DOHH2 (cell line): ENCODE measurements at regions not wholly inside any gene's neighbourhood (a gene's known extent, or its start where the extent isn't known, plus 50 kb on each side); places are given as distances from the start of the nearest gene placed in this dataset.

Source experiments
- H3F3A ChIP-seq: fragments of 200-600 bp; sonication (generic), shearing (Covaris generic); 2 replicates; pipeline ENCODE4 v1.6.0; 2016; ENCODE audit warnings: antibody characterized with exemption, mild to moderate bottlenecking; ENCODE audit not compliant: control insufficient read depth, insufficient read depth
- H3K27ac ChIP-seq: fragments of 200-600 bp; sonication (generic); 2 replicates; pipeline ENCODE4 v1.5.1; 2014; ENCODE audit warnings: low read depth, mild to moderate bottlenecking, low read length, moderate library complexity
- H3K27me3 ChIP-seq: fragments of 200-600 bp; sonication (generic); 2 replicates; pipeline ENCODE4 v1.6.1; 2014; ENCODE audit warnings: mild to moderate bottlenecking, low read length, mixed read lengths; ENCODE audit not compliant: control insufficient read depth
- H3K36me3 ChIP-seq: fragments of 200-600 bp; sonication (generic); 2 replicates; pipeline ENCODE4 v1.6.1; 2014; ENCODE audit warnings: mild to moderate bottlenecking, low read length, moderate library complexity, mixed read lengths; ENCODE audit not compliant: control insufficient read depth
- H3K4me1 ChIP-seq: fragments of 200-600 bp; sonication (generic); 2 replicates; pipeline ENCODE4 v1.6.1; 2014; ENCODE audit warnings: mild to moderate bottlenecking, low read length, mixed read lengths; ENCODE audit not compliant: control insufficient read depth
- H3K4me2 ChIP-seq: fragments of 200-600 bp; sonication (generic); 2 replicates; pipeline ENCODE4 v1.6.0; 2014; ENCODE audit warnings: mild to moderate bottlenecking, low read length, moderate library complexity
- H3K4me3 ChIP-seq: fragments of 200-600 bp; sonication (generic); 2 replicates; pipeline ENCODE4 v1.5.1; 2014; ENCODE audit warnings: mild to moderate bottlenecking, low read length, mixed read lengths
- H3K79me2 ChIP-seq: fragments of 200-600 bp; sonication (generic); 2 replicates; pipeline ENCODE4 v1.6.1; 2014; ENCODE audit warnings: mild to moderate bottlenecking, low read length, mixed read lengths; ENCODE audit not compliant: control insufficient read depth
- H3K9me2 ChIP-seq: fragments of 200-600 bp; sonication (generic); replicated peaks from 2 replicates; pipeline ENCODE4 v1.6.1; 2014; ENCODE audit warnings: mild to moderate bottlenecking, low read length, mixed read lengths; ENCODE audit not compliant: control insufficient read depth
- H3K9me3 ChIP-seq: fragments of 200-600 bp; sonication (generic); 2 replicates; pipeline ENCODE4 v1.6.1; 2014; ENCODE audit warnings: antibody characterized with exemption, low read length, mixed read lengths; ENCODE audit not compliant: control insufficient read depth, insufficient read depth
- H4K20me1 ChIP-seq: fragments of 200-600 bp; sonication (generic); 2 replicates; pipeline ENCODE4 v1.6.0; 2014; ENCODE audit warnings: low read depth, mild to moderate bottlenecking, antibody characterized with exemption, low read length, moderate library complexity; ENCODE audit not compliant: control insufficient read depth, insufficient read depth
- EZH2phosphoT487 ChIP-seq: fragments of 200-600 bp; sonication (generic); IDR thresholded peaks from 2 replicates; pipeline ENCODE4 v1.6.1; 2017; ENCODE audit warnings: borderline replicate concordance, mild to moderate bottlenecking, antibody characterized with exemption, low read length, moderate library complexity, mixed read lengths
- TF ChIP-seq, protein P1 (sequence below): fragments of 200-600 bp; sonication (generic); IDR thresholded peaks from one replicate; pipeline ENCODE4 v1.5.1; 2014; ENCODE audit warnings: antibody characterized with exemption, mild to moderate bottlenecking, low read depth, low read length; ENCODE audit not compliant: poor library complexity, severe bottlenecking

DNA sequence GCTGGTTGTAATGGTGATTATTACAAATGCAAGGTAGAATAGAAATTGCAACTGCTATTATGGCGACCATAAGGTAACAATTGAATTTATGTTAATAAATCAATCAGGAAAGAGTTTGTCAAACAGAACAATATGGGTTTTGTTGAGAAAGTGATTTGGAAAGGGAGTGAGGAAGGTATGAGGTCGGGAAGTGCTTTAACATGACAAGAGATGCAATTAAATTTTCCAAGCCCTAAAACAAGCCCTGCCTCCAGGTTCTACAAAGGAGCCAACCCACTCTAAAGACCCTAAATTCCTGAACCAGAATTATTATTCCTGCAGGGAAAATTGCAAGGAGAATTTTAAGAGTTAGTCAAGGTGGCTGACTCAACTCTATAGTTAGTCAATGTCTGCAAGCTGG, 363.7 kb downstream of the BMPER start:
- Histone ChIP-seq H3F3A (no peaks in the 10 kb centered on the region), H3K27ac (no peak overlapping the region), H3K4me1 (no peaks in the 10 kb centered on the region), H3K4me2 (no peak overlapping the region), H4K20me1 (no peaks in the 10 kb centered on the region), H3K27me3 (no peaks in the 10 kb centered on the region), H3K4me3 (no peak overlapping the region), H3K79me2 (no peaks in the 10 kb centered on the region), H3K36me3 (no peaks in the 10 kb centered on the region), H3K9me3 (no peaks in the 10 kb centered on the region), H3K9me2 (no peaks in the 10 kb centered on the region)
- TF ChIP-seq, protein P1, sequence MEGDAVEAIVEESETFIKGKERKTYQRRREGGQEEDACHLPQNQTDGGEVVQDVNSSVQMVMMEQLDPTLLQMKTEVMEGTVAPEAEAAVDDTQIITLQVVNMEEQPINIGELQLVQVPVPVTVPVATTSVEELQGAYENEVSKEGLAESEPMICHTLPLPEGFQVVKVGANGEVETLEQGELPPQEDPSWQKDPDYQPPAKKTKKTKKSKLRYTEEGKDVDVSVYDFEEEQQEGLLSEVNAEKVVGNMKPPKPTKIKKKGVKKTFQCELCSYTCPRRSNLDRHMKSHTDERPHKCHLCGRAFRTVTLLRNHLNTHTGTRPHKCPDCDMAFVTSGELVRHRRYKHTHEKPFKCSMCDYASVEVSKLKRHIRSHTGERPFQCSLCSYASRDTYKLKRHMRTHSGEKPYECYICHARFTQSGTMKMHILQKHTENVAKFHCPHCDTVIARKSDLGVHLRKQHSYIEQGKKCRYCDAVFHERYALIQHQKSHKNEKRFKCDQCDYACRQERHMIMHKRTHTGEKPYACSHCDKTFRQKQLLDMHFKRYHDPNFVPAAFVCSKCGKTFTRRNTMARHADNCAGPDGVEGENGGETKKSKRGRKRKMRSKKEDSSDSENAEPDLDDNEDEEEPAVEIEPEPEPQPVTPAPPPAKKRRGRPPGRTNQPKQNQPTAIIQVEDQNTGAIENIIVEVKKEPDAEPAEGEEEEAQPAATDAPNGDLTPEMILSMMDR = no peak
- no peak for TF ChIP-seq EZH2phosphoT487

DNA sequence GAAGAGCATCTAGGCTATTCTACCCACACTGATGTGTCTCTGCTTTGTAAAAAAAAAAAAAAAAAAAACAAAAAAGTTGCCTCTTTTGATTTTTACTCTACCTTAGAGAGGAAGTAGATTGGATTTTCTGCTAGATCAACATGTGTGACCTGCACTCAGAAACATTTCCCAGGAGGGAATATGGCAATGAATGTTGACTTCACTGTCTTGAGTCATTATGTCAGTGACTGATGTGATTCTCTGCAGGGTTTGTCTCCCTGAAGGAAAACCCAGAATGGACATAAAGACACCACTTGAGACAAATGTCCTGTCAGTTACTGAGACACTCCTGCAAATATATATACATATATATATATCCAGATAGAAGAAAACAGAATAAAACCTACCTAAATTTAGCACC, 370.3 kb downstream of the BMPER start:
- H3K79me2 ChIP-seq = no peaks in the 10 kb centered on the region
- no peaks in the 10 kb centered on the region for H3K9me2 ChIP-seq
- no peaks in the 10 kb centered on the region for H3K4me1 ChIP-seq
- no peaks in the 10 kb centered on the region for H3F3A ChIP-seq
- no peak for TF ChIP-seq EZH2phosphoT487
- TF ChIP-seq, protein P1 = no peak
- H3K36me3 ChIP-seq = no peaks in the 10 kb centered on the region
- no peak overlapping the region for H3K4me3 ChIP-seq
- H4K20me1 ChIP-seq = no peaks in the 10 kb centered on the region
- no peak overlapping the region for H3K4me2 ChIP-seq
- H3K9me3 ChIP-seq = no peaks in the 10 kb centered on the region
- no peak overlapping the region for H3K27ac ChIP-seq
- H3K27me3 ChIP-seq = no peaks in the 10 kb centered on the region

DNA sequence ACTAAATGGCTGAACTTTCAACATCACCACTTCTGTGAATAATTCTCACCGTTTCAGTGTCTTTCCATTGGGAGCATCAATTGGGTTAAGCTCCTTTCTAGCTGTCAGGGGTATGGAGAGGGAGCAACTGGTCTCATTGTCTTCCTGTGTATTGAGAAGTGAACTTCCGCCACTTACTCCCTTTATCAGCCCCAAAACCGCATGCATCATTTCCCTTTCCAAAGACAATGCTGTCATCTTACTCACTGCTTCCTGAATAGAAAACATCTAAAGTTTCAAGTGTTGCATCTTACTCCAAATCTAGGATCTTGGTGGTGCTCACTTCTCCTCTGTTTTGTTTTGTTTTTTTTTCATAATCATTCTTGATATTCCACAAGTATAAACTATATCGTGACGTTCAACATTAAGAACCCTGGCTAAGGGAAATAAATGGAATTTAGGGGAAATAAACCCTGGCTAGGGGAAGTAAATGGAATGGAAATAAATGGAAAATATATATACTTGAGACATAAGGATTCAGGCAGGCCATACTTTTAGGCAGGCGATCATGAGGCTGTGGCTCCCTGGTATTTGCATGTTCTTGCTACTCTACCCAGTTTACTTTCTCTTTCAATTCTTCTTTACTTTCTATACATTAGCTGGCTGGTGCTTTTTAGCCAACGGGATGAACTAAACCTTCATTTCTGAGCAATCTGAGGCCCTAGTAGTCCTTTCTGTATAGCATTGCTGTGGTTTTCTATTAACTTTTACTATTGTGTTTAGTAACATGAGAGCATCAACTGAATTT, 371.9 kb downstream of the BMPER start:
- Histone ChIP-seq H3K27me3 (no peaks in the 10 kb centered on the region), H3K27ac (no peak overlapping the region), H4K20me1 (no peaks in the 10 kb centered on the region), H3K9me2 (no peaks in the 10 kb centered on the region), H3K4me1 (no peaks in the 10 kb centered on the region), H3K4me3 (no peak overlapping the region), H3K4me2 (no peak overlapping the region), H3K79me2 (no peaks in the 10 kb centered on the region), H3F3A (no peaks in the 10 kb centered on the region), H3K9me3 (peaks cover 7% of the 10 kb centered on the region), H3K36me3 (no peaks in the 10 kb centered on the region)
- no peak for TF ChIP-seq EZH2phosphoT487
- TF ChIP-seq, protein P1 = no peak
